Esophagus (tissue), 2 donors: ENCODE measurements at regions not wholly inside any gene's neighbourhood (a gene's known extent, or its start where the extent isn't known, plus 50 kb on each side); places are given as distances from the start of the nearest gene placed in this dataset.

Experiments used
- H3K27ac ChIP-seq, 2 donors: one replicate each; pipeline ENCODE4 v1.5.1; 2013; ENCODE audit warnings: low read depth in 2 of 2, mild to moderate bottlenecking in 2 of 2, inconsistent platforms in 1 of 2, low read length in 1 of 2, moderate library complexity in 1 of 2
- H3K27me3 ChIP-seq, 2 donors: one replicate each; pipeline ENCODE4 v1.6.1; 2013; ENCODE audit warnings: low read length in 2 of 2, control low read depth in 1 of 2, mild to moderate bottlenecking in 1 of 2; ENCODE audit not compliant: insufficient read depth in 2 of 2, control insufficient read depth in 1 of 2
- H3K36me3 ChIP-seq, 2 donors: one replicate each; pipeline ENCODE4 v1.6.1; 2013; ENCODE audit warnings: low read length in 1 of 2; ENCODE audit not compliant: control insufficient read depth in 2 of 2, insufficient read depth in 2 of 2
- H3K4me1 ChIP-seq, 2 donors: one replicate each; pipeline ENCODE4 v1.6.1; 2013; ENCODE audit warnings: low read length in 1 of 2; ENCODE audit not compliant: control insufficient read depth in 2 of 2, insufficient read depth in 2 of 2
- H3K4me3 ChIP-seq, 2 donors: one replicate each; pipeline ENCODE4 v1.5.1; 2013; ENCODE audit warnings: low read length in 2 of 2, mild to moderate bottlenecking in 2 of 2, low read depth in 1 of 2, moderate library complexity in 1 of 2
- H3K9me3 ChIP-seq, 2 donors: one replicate each; pipeline ENCODE4 v1.6.1; 2013; ENCODE audit warnings: mild to moderate bottlenecking in 2 of 2, low read depth in 1 of 2, low read length in 1 of 2, moderate library complexity in 1 of 2; ENCODE audit not compliant: control insufficient read depth in 2 of 2, insufficient read depth in 1 of 2
- WGBS, 2 donors: extraction: QIAGEN DNeasy Blood & Tissue Kit; methylation state at CpG; one replicate each; pipeline ENCODE4 v1.1.7; 2013; 5-methylcytosine and 5-hydroxymethylcytosine counted together
- donor health status: healthy with polysubstance abuse.
- donor health status: Bipolar disorder and iron deficiency.

DNA sequence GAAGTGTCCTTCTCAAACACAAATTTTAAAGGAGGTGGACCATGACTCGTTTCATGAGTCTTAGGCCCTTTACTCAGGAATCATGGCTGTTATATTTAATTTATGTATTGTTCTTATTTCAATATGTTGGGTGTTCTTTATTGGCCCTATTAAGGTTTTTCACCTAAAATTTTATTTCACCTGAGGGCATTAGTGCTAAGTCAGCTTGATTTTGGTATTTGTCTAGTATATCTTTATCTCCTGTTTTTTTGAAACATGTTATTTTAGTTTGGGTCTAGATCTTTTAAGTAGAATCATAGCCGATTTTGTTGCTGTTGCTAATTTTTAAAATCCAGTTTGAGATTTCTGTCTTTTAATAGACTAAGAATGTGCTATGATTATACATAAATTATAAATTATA lies 430.4 kb downstream of the RPS6KC1 start:
- Histone ChIP-seq H3K4me1 (no peaks in the 10 kb centered on the region), H3K27ac (no peak overlapping the region), H3K9me3 (no peaks in the 10 kb centered on the region), H3K4me3 (no peak overlapping the region), H3K27me3 (no peaks in the 10 kb centered on the region), H3K36me3 (no peaks in the 10 kb centered on the region)
- 70 to 76% methylated on average over 2 of the region's 2 CpGs for WGBS, 2 donors

DNA sequence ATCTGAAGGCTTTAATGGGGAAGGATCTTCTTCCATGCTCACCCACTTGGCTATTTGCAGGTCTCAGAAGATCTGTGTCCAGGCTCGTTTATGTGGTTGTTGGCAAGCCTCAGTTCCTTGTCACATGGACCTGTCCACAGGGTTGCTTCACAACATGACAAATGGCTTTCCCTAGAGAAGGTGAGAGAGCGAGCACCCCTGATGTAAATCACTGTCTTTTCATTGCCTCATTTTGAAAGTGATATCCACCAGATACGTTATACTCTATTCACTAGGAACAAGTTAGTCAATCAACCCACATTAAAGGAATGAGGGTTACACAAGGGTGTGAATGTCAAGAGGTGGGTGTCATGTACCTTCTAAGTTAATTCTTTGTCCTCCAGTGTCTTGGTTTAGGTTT lies 433.3 kb downstream of the RPS6KC1 start:
- WGBS, 2 donors = 56 to 58% methylated on average over 3 of the region's 3 CpGs
- no peak overlapping the region for H3K27ac ChIP-seq
- no peaks in the 10 kb centered on the region for H3K36me3 ChIP-seq
- no peaks in the 10 kb centered on the region for H3K27me3 ChIP-seq
- no peaks in the 10 kb centered on the region for H3K4me1 ChIP-seq
- no peak overlapping the region for H3K4me3 ChIP-seq
- no peaks in the 10 kb centered on the region for H3K9me3 ChIP-seq

DNA sequence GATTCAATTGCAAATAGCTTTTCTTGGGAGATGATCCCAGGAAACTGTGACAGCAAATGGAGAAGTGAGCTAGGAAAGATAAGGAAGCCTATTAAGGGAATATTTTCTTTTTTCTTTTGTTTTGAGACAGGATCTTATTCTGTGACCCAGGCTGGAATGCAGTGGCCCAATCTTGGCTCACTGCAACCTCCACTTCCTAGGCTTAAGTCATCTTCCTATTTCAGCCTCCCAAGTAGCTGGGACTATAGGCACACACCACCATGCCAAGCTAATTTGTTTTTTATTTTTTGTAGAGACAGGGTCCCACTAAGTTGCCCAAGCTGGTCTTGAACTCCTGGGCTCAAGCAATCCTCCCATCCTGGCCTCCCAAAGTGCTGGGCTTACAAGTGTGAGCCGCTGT lies 433.7 kb downstream of the RPS6KC1 start:
- H3K27me3 ChIP-seq = no peaks in the 10 kb centered on the region
- no peak overlapping the region for H3K27ac ChIP-seq
- no peaks in the 10 kb centered on the region for H3K9me3 ChIP-seq
- no peak overlapping the region for H3K4me3 ChIP-seq
- no peaks in the 10 kb centered on the region for H3K4me1 ChIP-seq
- 86 to 92% methylated on average over 1 of the region's 1 CpG for WGBS, 2 donors
- no peaks in the 10 kb centered on the region for H3K36me3 ChIP-seq

DNA sequence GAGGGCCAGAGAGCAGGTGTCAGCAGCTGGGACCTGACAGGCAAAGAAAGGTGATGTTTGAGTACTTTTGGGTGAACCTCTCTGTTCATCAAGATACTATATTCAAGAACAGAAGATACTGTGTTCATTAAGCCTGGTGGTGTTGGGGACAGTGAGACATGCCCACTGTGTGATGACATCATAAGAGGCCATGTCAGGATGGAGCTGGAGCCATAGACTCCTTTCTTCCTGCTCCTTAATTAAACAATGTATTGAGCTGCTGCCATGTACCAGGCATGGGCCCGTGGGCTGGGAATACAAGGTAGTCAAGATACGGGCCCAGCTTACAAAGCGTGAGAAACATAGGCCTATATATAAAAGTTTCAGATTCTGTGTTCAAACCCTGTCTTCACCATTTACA lies 435.4 kb downstream of the RPS6KC1 start:
- no peaks in the 10 kb centered on the region for H3K4me1 ChIP-seq
- no peak overlapping the region for H3K27ac ChIP-seq
- H3K9me3 ChIP-seq = no peaks in the 10 kb centered on the region
- no peaks in the 10 kb centered on the region for H3K27me3 ChIP-seq
- no peaks in the 10 kb centered on the region for H3K36me3 ChIP-seq
- WGBS, 2 donors = 59 to 86% methylated on average over 3 of the region's 3 CpGs
- H3K4me3 ChIP-seq = no peak overlapping the region

DNA sequence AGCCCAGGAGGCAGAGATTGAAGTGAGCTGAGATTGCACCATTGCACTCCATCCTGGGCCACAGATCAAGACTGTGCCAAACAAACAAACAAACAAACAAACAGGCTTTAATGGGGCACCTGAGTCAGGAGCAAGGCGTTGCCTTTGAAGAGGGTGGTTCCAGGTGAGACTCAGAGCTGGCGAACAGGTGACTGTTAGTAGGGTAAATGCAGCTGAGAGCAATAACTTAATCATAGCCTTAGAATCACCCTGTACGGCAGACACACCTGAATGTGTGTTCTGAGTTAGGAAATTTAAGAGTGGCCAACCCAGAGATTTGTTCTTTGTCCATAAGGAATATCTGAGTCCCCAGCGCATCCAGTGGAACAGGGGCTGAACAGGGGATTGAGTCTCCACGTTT lies 440.4 kb downstream of the RPS6KC1 start:
- no peaks in the 10 kb centered on the region for H3K4me1 ChIP-seq
- H3K27ac ChIP-seq = no peak overlapping the region
- no peak overlapping the region for H3K4me3 ChIP-seq
- 78 to 85% methylated on average over 5 of the region's 5 CpGs for WGBS, 2 donors
- H3K9me3 ChIP-seq = no peaks in the 10 kb centered on the region
- no peaks in the 10 kb centered on the region for H3K27me3 ChIP-seq
- H3K36me3 ChIP-seq = no peaks in the 10 kb centered on the region

DNA sequence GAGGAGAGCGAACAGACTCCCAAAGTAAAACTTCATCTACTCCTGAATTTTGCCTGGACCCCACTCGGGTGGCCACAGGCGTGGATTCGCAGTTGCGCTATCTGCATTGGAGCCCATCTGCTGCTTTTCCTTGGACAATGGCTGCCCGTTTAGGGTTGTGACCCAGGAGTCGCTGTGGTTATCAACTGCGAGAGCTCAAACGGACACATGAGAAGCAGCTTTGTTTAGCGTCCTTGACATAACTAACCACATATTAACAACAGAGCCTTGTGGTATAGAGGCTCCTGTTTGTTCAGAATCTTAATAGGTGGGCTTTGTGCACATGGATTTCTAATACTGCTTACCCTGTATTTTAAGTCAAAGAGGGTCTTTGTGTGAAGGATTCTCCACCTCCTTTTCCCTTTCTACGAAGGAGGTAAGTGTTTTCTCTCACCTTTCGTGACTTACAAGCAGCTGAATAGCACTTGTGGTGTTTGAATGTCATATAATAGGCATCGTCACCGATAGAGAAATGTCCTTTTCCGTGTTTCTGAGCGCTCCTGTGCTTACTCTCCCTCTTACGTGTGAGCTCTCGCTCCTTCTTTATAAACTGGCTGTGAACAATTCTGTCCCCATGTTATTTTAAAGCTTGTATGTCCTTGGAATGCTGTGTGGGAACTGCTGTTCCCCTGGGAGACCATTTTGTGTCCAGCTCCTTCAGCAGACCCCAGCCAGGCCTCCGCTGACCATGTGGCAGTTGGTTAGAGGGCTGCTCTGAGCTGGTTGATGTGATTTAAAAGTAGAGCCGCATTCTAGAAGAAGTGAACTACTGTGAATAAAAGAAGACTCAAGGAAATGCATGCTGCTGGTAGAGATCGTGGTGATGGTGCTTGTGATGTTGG lies 441.4 kb downstream of the RPS6KC1 start:
- Histone ChIP-seq H3K27me3 (no peaks in the 10 kb centered on the region), H3K9me3 (no peaks in the 10 kb centered on the region), H3K36me3 (no peaks in the 10 kb centered on the region), H3K4me1 (no peaks in the 10 kb centered on the region), H3K27ac (no peak overlapping the region), H3K4me3 (no peak overlapping the region)
- WGBS, 2 donors = 74 to 75% methylated on average over 21 of the region's 21 CpGs

DNA sequence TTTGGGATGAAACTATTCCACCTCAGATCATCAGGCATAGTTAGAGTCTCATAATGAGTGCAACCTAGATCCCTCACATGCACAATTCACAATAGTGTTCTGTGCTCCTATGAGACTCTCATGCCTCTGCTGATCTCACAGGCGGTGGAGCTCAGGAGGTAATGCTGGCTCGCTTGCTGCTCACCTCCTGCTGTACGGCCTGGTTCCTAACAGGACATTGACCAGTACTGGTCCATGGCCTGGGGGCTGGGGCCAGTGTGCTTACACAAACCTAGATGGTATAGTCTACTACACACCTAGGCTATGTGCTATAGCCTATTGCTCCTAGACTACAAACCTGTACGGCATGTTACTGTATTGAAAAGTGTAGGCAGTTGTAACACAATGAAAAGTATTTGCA lies 448.4 kb downstream of the RPS6KC1 start:
- Histone ChIP-seq H3K27me3 (no peaks in the 10 kb centered on the region), H3K36me3 (no peaks in the 10 kb centered on the region), H3K4me3 (no peak overlapping the region), H3K4me1 (no peaks in the 10 kb centered on the region), H3K27ac (no peak overlapping the region), H3K9me3 (no peaks in the 10 kb centered on the region)
- 91 to 93% methylated on average over 4 of the region's 4 CpGs for WGBS, 2 donors

DNA sequence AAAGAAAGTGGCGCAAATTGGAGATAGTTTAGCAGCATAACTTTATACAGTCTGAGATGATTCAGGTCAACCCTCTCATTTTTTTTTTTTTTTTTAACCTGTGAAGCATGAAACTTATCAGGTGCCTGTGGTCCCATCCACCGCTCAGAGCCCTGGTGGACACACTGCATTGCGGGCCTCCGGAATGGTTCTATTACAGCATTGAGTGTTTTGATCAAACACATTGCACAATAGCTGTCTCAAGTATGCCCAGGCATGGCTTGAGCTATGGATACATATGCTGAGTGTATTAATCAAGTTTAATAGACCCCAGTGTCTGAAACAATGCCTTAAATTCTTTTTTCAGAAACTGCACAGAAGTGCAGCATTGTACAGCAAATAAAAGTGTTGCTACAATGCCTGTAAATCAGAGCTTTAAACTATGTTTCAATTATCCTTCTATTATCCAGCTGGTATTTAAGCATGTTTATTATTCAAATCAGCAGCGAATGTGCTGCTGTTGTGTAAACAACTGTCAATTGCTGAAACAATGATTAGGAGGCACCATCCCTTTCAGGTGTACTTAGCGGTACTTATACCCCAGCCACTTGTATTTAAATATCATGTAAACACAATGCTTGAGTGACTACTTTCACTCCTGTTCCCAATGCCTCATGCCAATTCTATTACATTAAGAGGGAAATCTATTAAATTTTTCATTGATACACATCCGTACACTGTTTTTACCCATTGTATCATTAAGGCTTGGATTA lies 456.6 kb downstream of the RPS6KC1 start:
- no peaks in the 10 kb centered on the region for H3K27me3 ChIP-seq
- H3K9me3 ChIP-seq = no peaks in the 10 kb centered on the region
- H3K27ac ChIP-seq = no peak overlapping the region
- no peak overlapping the region for H3K4me3 ChIP-seq
- 73 to 75% methylated on average over 7 of the region's 7 CpGs for WGBS, 2 donors
- H3K4me1 ChIP-seq = no peaks in the 10 kb centered on the region
- H3K36me3 ChIP-seq = no peaks in the 10 kb centered on the region

DNA sequence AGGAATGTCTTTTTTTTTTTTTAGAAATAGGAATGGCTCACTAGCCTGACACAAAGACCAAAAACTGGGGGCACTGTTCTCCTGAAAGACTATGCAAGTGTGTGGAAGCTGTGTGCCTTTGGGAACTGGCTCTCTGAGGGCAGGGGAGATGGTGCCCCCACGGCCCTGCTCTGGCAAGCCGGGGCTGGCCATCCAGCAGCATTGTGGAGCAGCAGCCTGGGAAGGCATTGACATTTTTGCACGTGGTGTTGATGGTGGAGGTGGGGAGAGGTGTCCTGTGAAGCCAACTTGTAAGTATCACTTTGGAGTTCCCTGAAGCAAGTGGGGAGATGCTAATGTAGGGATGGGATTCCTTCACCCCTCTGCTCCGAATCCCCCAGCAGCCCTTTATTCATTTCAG lies 460.1 kb downstream of the RPS6KC1 start:
- no peaks in the 10 kb centered on the region for H3K9me3 ChIP-seq
- H3K36me3 ChIP-seq = no peaks in the 10 kb centered on the region
- WGBS, 2 donors = 53 to 54% methylated on average over 4 of the region's 4 CpGs
- no peak overlapping the region for H3K27ac ChIP-seq
- H3K27me3 ChIP-seq = no peaks in the 10 kb centered on the region
- H3K4me1 ChIP-seq = no peaks in the 10 kb centered on the region
- no peak overlapping the region for H3K4me3 ChIP-seq
